SK-N-SH (cell line): ENCODE measurements at regions not wholly inside any gene's neighbourhood (a gene's known extent, or its start where the extent isn't known, plus 50 kb on each side); places are given as distances from the start of the nearest gene placed in this dataset.

Source experiments
- CTCF ChIA-PET: fragments of 300-600, 350-600 bp; formaldehyde crosslinking; extraction: SDS; loops from one replicate; lab custom pipeline; 2021; lab: Yijun Ruan, JAX
- POLR2A ChIA-PET: fragments of 350-600 bp; sonication (Branson Sonifier 250); formaldehyde crosslinking; extraction: SDS; loops from one replicate; lab custom pipeline; 2020; ENCODE audit warnings: antibody characterized with exemption, inconsistent platforms; lab: Yijun Ruan, JAX
- DNase-seq: peaks from one replicate; pipeline ENCODE4 v3.0.0; 2012
- H2AFZ ChIP-seq: fragments of 200-600 bp; sonication (generic); 2 replicates; pipeline ENCODE4 v1.8.1; 2016; ENCODE audit warnings: antibody characterized with exemption, mild to moderate bottlenecking, low read depth
- H3F3A ChIP-seq: fragments of 200-600 bp; sonication (generic); replicated peaks from 2 replicates; pipeline ENCODE3; 2016; ENCODE audit warnings: antibody characterized with exemption, mild to moderate bottlenecking; ENCODE audit not compliant: insufficient read depth
- H3K27ac ChIP-seq, 2 experiments: fragments of 200-500 bp in 1 of 2; fragments of 200-600 bp in 1 of 2; sonication (Bioruptor generic) in 1 of 2; sonication (generic), shearing (Covaris generic) in 1 of 2; 2 replicates each; pipeline versions ENCODE4 v1.5.1 to v1.6.1; 2014 to 2016; ENCODE audit warnings: low read depth in 2 of 2, inconsistent platforms in 1 of 2, low read length in 1 of 2, mild to moderate bottlenecking in 1 of 2, mixed read lengths in 1 of 2
- H3K27me3 ChIP-seq: fragments of 200-600 bp; sonication (generic), shearing (Covaris generic); 2 replicates; pipeline ENCODE4 v1.6.1; 2016; ENCODE audit warnings: mixed run types; ENCODE audit not compliant: insufficient read depth
- H3K36me3 ChIP-seq, 2 experiments: fragments of 200-500 bp in 1 of 2; fragments of 200-600 bp in 1 of 2; sonication (Bioruptor generic) in 1 of 2; sonication (generic) in 1 of 2; replicated peaks in 1 of 2; 2 replicates each; pipeline versions ENCODE3 to v1.5.1; 2014 to 2016; ENCODE audit warnings: low read length in 1 of 2, mild to moderate bottlenecking in 1 of 2; ENCODE audit not compliant: insufficient read depth in 2 of 2, control insufficient read depth in 1 of 2
- H3K4me1 ChIP-seq, 2 experiments: fragments of 200-500 bp in 1 of 2; fragments of 200-600 bp in 1 of 2; sonication (Bioruptor generic) in 1 of 2; sonication (generic), shearing (Covaris generic) in 1 of 2; 2 replicates each; pipeline versions ENCODE4 v1.5.1 to v1.6.1; 2014 to 2016; ENCODE audit warnings: low read depth in 1 of 2, low read length in 1 of 2, mixed run types in 1 of 2; ENCODE audit not compliant: insufficient read depth in 2 of 2, control insufficient read depth in 1 of 2
- H3K4me2 ChIP-seq: fragments of 200-600 bp; sonication (generic), shearing (Covaris generic); 2 replicates; pipeline ENCODE4 v1.6.1; 2017; ENCODE audit warnings: mixed run types
- H3K4me3 ChIP-seq, 2 experiments: fragments of 200-500 bp in 1 of 2; fragments of 200-600 bp in 1 of 2; sonication (Bioruptor generic) in 1 of 2; sonication (generic), shearing (Covaris generic) in 1 of 2; 2 replicates each; pipeline versions ENCODE4 v1.5.1 to v1.8.1; 2014 to 2016; ENCODE audit warnings: low read depth in 2 of 2, inconsistent platforms in 1 of 2, low read length in 1 of 2, mild to moderate bottlenecking in 1 of 2, mixed read lengths in 1 of 2, moderate library complexity in 1 of 2
- H3K79me2 ChIP-seq: fragments of 200-600 bp; sonication (generic); 2 replicates; pipeline ENCODE4 v1.8.1; 2017; ENCODE audit warnings: mild to moderate bottlenecking; ENCODE audit not compliant: insufficient read depth
- H3K9ac ChIP-seq: fragments of 200-600 bp; sonication (generic); 2 replicates; pipeline ENCODE4 v1.6.1; 2017; ENCODE audit warnings: mixed run types
- H3K9me2 ChIP-seq: fragments of 200-600 bp; sonication (generic); 2 replicates; pipeline ENCODE4 v1.6.1; 2017; ENCODE audit warnings: mixed run types
- H3K9me3 ChIP-seq: fragments of 200-600 bp; sonication (generic); 2 replicates; pipeline ENCODE4 v1.6.1; 2017; ENCODE audit warnings: mixed run types, mild to moderate bottlenecking, moderate library complexity
- H4K20me1 ChIP-seq: fragments of 200-600 bp; sonication (generic); 2 replicates; pipeline ENCODE4 v1.6.1; 2017; ENCODE audit warnings: mild to moderate bottlenecking, mixed run types; ENCODE audit not compliant: insufficient read depth
- CHD2 ChIP-seq: fragments of 150-350 bp; IDR thresholded peaks from 2 replicates; pipeline ENCODE4 v1.6.1; 2018; ENCODE audit warnings: low read length; ENCODE audit not compliant: partially characterized antibody
- CTCF ChIP-seq: fragments of 200-600 bp; sonication (generic); IDR thresholded peaks from 2 replicates; pipeline ENCODE4 v1.6.1; 2017; ENCODE audit warnings: antibody characterized with exemption, mild to moderate bottlenecking, moderate library complexity
- ELF1 ChIP-seq: IDR thresholded peaks from 2 replicates; pipeline ENCODE4 v1.4.0; 2012
- EP300 ChIP-seq, 2 experiments: IDR thresholded peaks; 2 replicates each; pipeline versions ENCODE4 v1.4.0 to v1.6.1; 2012; ENCODE audit warnings: borderline replicate concordance in 1 of 2, low read depth in 1 of 2, low read length in 1 of 2
- EZH2phosphoT487 ChIP-seq: fragments of 200-600 bp; sonication (generic); IDR thresholded peaks from 2 replicates; pipeline ENCODE4 v1.6.1; 2017; ENCODE audit warnings: low read depth, mixed run types, mild to moderate bottlenecking, antibody characterized with exemption, moderate library complexity, borderline replicate concordance
- FOSL2 ChIP-seq: IDR thresholded peaks from 2 replicates; pipeline ENCODE4 v1.4.0; 2012; ENCODE audit warnings: low read depth, mild to moderate bottlenecking, moderate library complexity, borderline replicate concordance
- GABPA ChIP-seq: IDR thresholded peaks from 2 replicates; pipeline ENCODE4 v1.4.0; 2012; ENCODE audit warnings: low read depth, mild to moderate bottlenecking
- IRF3 ChIP-seq: fragments of 150-350 bp; IDR thresholded peaks from 2 replicates; pipeline ENCODE4 v1.6.1; 2016; ENCODE audit warnings: mild to moderate bottlenecking, low read depth, low read length
- MAX ChIP-seq: IDR thresholded peaks from 2 replicates; pipeline ENCODE4 v1.4.0; 2012; ENCODE audit warnings: low read depth
- MEF2A ChIP-seq: IDR thresholded peaks from 2 replicates; pipeline ENCODE4 v1.4.0; 2012; ENCODE audit warnings: low read depth, borderline replicate concordance
- MXI1 ChIP-seq: IDR thresholded peaks from 2 replicates; pipeline ENCODE4 v1.6.1; 2012; ENCODE audit warnings: mild to moderate bottlenecking, low read depth, low read length, improper control_type of control experiment
- NFIC ChIP-seq: IDR thresholded peaks from 2 replicates; pipeline ENCODE4 v1.4.0; 2012; ENCODE audit warnings: borderline replicate concordance
- NRF1 ChIP-seq: IDR thresholded peaks from 2 replicates; pipeline ENCODE4 v1.6.1; 2012; ENCODE audit warnings: low read depth, mild to moderate bottlenecking, low read length
- PBX3 ChIP-seq: IDR thresholded peaks from 2 replicates; pipeline ENCODE4; 2012
- REST ChIP-seq: IDR thresholded peaks from 2 replicates; pipeline ENCODE4 v1.6.1; 2012; ENCODE audit warnings: mild to moderate bottlenecking, low read depth, low read length, moderate library complexity
- SMC3 ChIP-seq: IDR thresholded peaks from 2 replicates; pipeline ENCODE4 v1.6.1; 2012; ENCODE audit warnings: low read depth, low read length, improper control_type of control experiment
- TEAD4 ChIP-seq: IDR thresholded peaks from 2 replicates; pipeline ENCODE4 v1.4.0; 2012; ENCODE audit warnings: mild to moderate bottlenecking, borderline replicate concordance; ENCODE audit not compliant: insufficient read depth
- YY1 ChIP-seq: IDR thresholded peaks from 2 replicates; pipeline ENCODE4 v1.4.0; 2012; ENCODE audit warnings: low read depth, mild to moderate bottlenecking
- WGBS: methylation state at CpG from one replicate; pipeline ENCODE4 v1.1.6; 2017; ENCODE audit warnings: low lambda C conversion rate; 5-methylcytosine and 5-hydroxymethylcytosine counted together

- no peaks in the 10 kb centered on the region for H3K4me1 ChIP-seq
These were observed 511.2 kb upstream of the KLF6 start for GRCh38 chr10:4296161-4296560.

GRCh38 chr10:4294996-4295792, 510.2 kb upstream of the KLF6 start:
- Histone ChIP-seq H3K9me3 (no peaks in the 10 kb centered on the region; the same call in 1 of the 2 replicates), H4K20me1 (no peaks in the 10 kb centered on the region), H3K36me3 (no peaks in the 10 kb centered on the region), H3K79me2 (no peaks in the 10 kb centered on the region), H3K4me1 (no peaks in the 10 kb centered on the region), H3F3A (no peaks in the 10 kb centered on the region), H3K9ac (no peak overlapping the region), H3K4me2 (no peak overlapping the region), H3K27ac (no peak overlapping the region), H3K4me3 (no peak overlapping the region), H2AFZ (no peak overlapping the region), H3K27me3 (no peaks in the 10 kb centered on the region), H3K9me2 (no peaks in the 10 kb centered on the region)
- DNase-seq, result no peak
- POLR2A ChIA-PET, result no interaction called here
- no peak for TF ChIP-seq GABPA
- no peak for TF ChIP-seq NRF1
- no peak for TF ChIP-seq CTCF
- no peak for TF ChIP-seq TEAD4
- TF ChIP-seq FOSL2, result no peak
- no peak for TF ChIP-seq SMC3
- TF ChIP-seq REST, result no peak
- TF ChIP-seq IRF3, result no peak
- TF ChIP-seq EZH2phosphoT487, result no peak
- TF ChIP-seq PBX3, result no peak
- no peak for TF ChIP-seq NFIC
- no peak for TF ChIP-seq MXI1
- TF ChIP-seq MEF2A, result no peak
- TF ChIP-seq ELF1, result no peak
- TF ChIP-seq YY1, result no peak
- TF ChIP-seq CHD2, result no peak
- CTCF ChIA-PET, result no interaction called here
- 92% methylated on average over 16 of the region's 16 CpGs for WGBS

More at GRCh38 chr10:4296161-4296560, 511.2 kb upstream of the KLF6 start:
- H3K79me2 ChIP-seq, result no peaks in the 10 kb centered on the region
- TF ChIP-seq NFIC, result no peak
- TF ChIP-seq EP300 (IDR thresholded peaks at IDR 0.05; ENCODE audit: borderline replicate concordance in 1 of 2, low read depth in 1 of 2, low read length in 1 of 2), result no peak
- TF ChIP-seq MAX, result no peak
- TF ChIP-seq, all 33 proteins: peak for 0
- Histone ChIP-seq H3K9ac (no peak overlapping the region), H3K4me3 (no peak overlapping the region), H3K27me3 (no peaks in the 10 kb centered on the region), H3F3A (no peaks in the 10 kb centered on the region), H3K36me3 (no peaks in the 10 kb centered on the region), H3K4me2 (no peak overlapping the region), H2AFZ (no peak overlapping the region), H3K27ac (no peak overlapping the region), H3K9me2 (no peaks in the 10 kb centered on the region), H3K9me3 (no peaks in the 10 kb centered on the region; the same call in 1 of the 2 replicates), H4K20me1 (no peaks in the 10 kb centered on the region)
- CTCF ChIA-PET, result no interaction called here
- POLR2A ChIA-PET, result no interaction called here
- 93% methylated on average over 5 of the region's 5 CpGs for WGBS
- no peak for DNase-seq
